ENCODE measurements at regions not wholly inside any gene's neighbourhood (a gene's known extent, or its start where the extent isn't known, plus 50 kb on each side); places are given as distances from the start of the nearest gene placed in this dataset.

DNA sequence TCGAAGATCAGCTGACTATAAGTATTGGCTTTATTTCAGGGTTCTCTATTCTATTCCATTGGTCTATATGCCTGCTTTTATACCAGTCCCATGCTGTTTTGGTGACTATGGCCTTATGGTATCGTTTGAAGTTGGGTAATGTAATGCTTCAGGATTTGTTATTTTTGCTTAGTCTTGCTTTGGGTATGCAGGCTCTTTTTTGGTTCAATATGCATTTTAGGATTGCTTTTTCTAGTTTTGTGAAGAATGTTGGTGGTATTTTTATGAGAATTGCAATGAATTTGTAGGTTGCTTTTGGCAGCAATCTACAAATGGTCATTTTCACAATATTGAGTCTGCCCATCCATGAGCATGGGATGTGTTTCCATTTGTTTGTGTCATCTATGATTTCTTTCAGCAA is 951.9 kb upstream of the SLITRK1 start:
- no peak overlapping the region for H3K27ac Mint-ChIP-seq
- no peaks in the 10 kb centered on the region for H3K36me3 ChIP-seq (replicated peaks in 1 of 2; ENCODE audit: control extremely low read depth in 1 of 2, control insufficient read depth in 1 of 2, extremely low read depth in 1 of 2, insufficient read depth in 2 of 2, low read length in 1 of 2)
- intact Hi-C loops (cut with micrococcal nuclease) = no loop called here
- no peaks in the 10 kb centered on the region for H3K4me1 ChIP-seq (ENCODE audit: control insufficient read depth in 2 of 2, insufficient read depth in 2 of 2, low read length in 2 of 2)
- TF ChIP-seq CTCF (IDR thresholded peaks at IDR 0.05) (no peak), EZH2 (IDR thresholded peaks at IDR 0.05; ENCODE audit: borderline replicate concordance, insufficient read depth, low read depth, low read length, poor library complexity, severe bottlenecking) (no peak)
- no peak overlapping the region for H3K9ac ChIP-seq (ENCODE audit: low read length)
- no peak overlapping the region for H3K4me2 ChIP-seq (replicated peaks; ENCODE audit: low read depth, low read length, poor library complexity, severe bottlenecking)
- H3K4me1 Mint-ChIP-seq = no peaks in the 10 kb centered on the region
- H3K27me3 Mint-ChIP-seq = no peaks in the 10 kb centered on the region
- DNase-seq (no peak), ATAC-seq (ENCODE audit: low read depth) (no peak)
- no peaks in the 10 kb centered on the region for H4K20me1 ChIP-seq (ENCODE audit: control insufficient read depth, insufficient read depth, low read length, poor library complexity, severe bottlenecking)
- 78% methylated on average over 1 of the region's 2 CpGs for WGBS (ENCODE audit: insufficient coverage)
- H3K27me3 ChIP-seq (replicated peaks in 1 of 4; ENCODE audit: control extremely low read depth in 1 of 4, control insufficient read depth in 3 of 4, insufficient read depth in 4 of 4, low read length in 3 of 4) = no peaks in the 10 kb centered on the region
- POLR2A ChIA-PET = no interaction called here
- H3K9me3 ChIP-seq (ENCODE audit: control extremely low read depth in 1 of 3, control insufficient read depth in 2 of 3, insufficient read depth in 1 of 3, low read length in 2 of 3) = peaks cover 0 to 12% (median 0%) of the 10 kb centered on the region in 3 donors
- H2AFZ ChIP-seq (ENCODE audit: insufficient read depth, low read depth, low read length, poor library complexity, severe bottlenecking) = no peak overlapping the region
- peaks cover 5% of the 10 kb centered on the region for H3K9me3 Mint-ChIP-seq (ENCODE audit: insufficient read depth)
- H3K4me3 ChIP-seq (ENCODE audit: control extremely low read depth in 1 of 5, extremely low read depth in 1 of 5, insufficient read depth in 1 of 5, low read depth in 2 of 5, low read length in 4 of 5) = no peak overlapping the region
- CTCF ChIA-PET = no interaction called here
- H3K79me2 ChIP-seq (ENCODE audit: control insufficient read depth, insufficient read depth, low read length) = no peaks in the 10 kb centered on the region
- H3K4me3 Mint-ChIP-seq = no peak overlapping the region
- H3K27ac ChIP-seq (ENCODE audit: low read length in 2 of 2) = no peak overlapping the region

- Histone ChIP-seq H3K36me3 (replicated peaks in 1 of 2; ENCODE audit: control extremely low read depth in 1 of 2, control insufficient read depth in 1 of 2, extremely low read depth in 1 of 2, insufficient read depth in 2 of 2, low read length in 1 of 2) (no peaks in the 10 kb centered on the region), H3K4me1 (ENCODE audit: control insufficient read depth in 2 of 2, insufficient read depth in 2 of 2, low read length in 2 of 2) (no peaks in the 10 kb centered on the region), H3K9ac (ENCODE audit: low read length) (no peak overlapping the region), H3K27ac (ENCODE audit: low read length in 2 of 2) (no peak overlapping the region), H3K27me3 (replicated peaks in 1 of 4; ENCODE audit: control extremely low read depth in 1 of 4, control insufficient read depth in 3 of 4, insufficient read depth in 4 of 4, low read length in 3 of 4) (no peaks in the 10 kb centered on the region), H3K79me2 (ENCODE audit: control insufficient read depth, insufficient read depth, low read length) (no peaks in the 10 kb centered on the region), H3K4me3 (ENCODE audit: control extremely low read depth in 1 of 5, extremely low read depth in 1 of 5, insufficient read depth in 1 of 5, low read depth in 2 of 5, low read length in 4 of 5) (no peak overlapping the region), H4K20me1 (ENCODE audit: control insufficient read depth, insufficient read depth, low read length, poor library complexity, severe bottlenecking) (no peaks in the 10 kb centered on the region), H3K4me2 (replicated peaks; ENCODE audit: low read depth, low read length, poor library complexity, severe bottlenecking) (no peak overlapping the region), H3K9me3 (ENCODE audit: control extremely low read depth in 1 of 3, control insufficient read depth in 2 of 3, insufficient read depth in 1 of 3, low read length in 2 of 3) (peaks cover 0 to 12% (median 0%) of the 10 kb centered on the region in 3 donors), H2AFZ (ENCODE audit: insufficient read depth, low read depth, low read length, poor library complexity, severe bottlenecking) (no peak overlapping the region)
- Mint-ChIP-seq H3K27me3 (no peaks in the 10 kb centered on the region), H3K4me1 (no peaks in the 10 kb centered on the region), H3K9me3 (ENCODE audit: insufficient read depth) (peaks cover 5% of the 10 kb centered on the region), H3K4me3 (no peak overlapping the region), H3K27ac (no peak overlapping the region)
- ChIA-PET POLR2A (no interaction called here), CTCF (no interaction called here)
- WGBS (ENCODE audit: insufficient coverage) = 92% methylated on average over 20 of the region's 27 CpGs
- intact Hi-C loops (cut with micrococcal nuclease) = no loop called here
- no peak for ATAC-seq (ENCODE audit: low read depth)
- no peak for DNase-seq
- TF ChIP-seq EZH2 (IDR thresholded peaks at IDR 0.05; ENCODE audit: borderline replicate concordance, insufficient read depth, low read depth, low read length, poor library complexity, severe bottlenecking) (no peak), CTCF (IDR thresholded peaks at IDR 0.05) (no peak)
Measured at GRCh38 chr13:84831666-84832657, 949.7 kb upstream of the SLITRK1 start.

Measured in B cell (primary cell).